ENCODE measurements at regions not wholly inside any gene's neighbourhood (a gene's known extent, or its start where the extent isn't known, plus 50 kb on each side); places are given as distances from the start of the nearest gene placed in this dataset.
"Not testable (repeated sequence)": the region's sequence is repeated elsewhere in the genome, so short reads cannot be mapped to it uniquely, and the experiment has no call there.

- 0 out of 2 replicates have a peak, but pooled peaks cover 2% of the 10 kb centered on the region for H3K4me1 ChIP-seq (ENCODE audit: insufficient read depth, low read length)
- 0 out of 2 replicates have a peak, but pooled peaks cover 7% of the 10 kb centered on the region for H3K27me3 ChIP-seq (ENCODE audit: insufficient read depth, low read length)
- H3K4me3 ChIP-seq (ENCODE audit: low read length): no peak overlapping the region
- no peak overlapping the region for H3K27ac ChIP-seq (ENCODE audit: low read length)
- H3K36me3 ChIP-seq (ENCODE audit: insufficient read depth, low read depth, low read length): no peaks in the 10 kb centered on the region
- H3K9ac ChIP-seq (ENCODE audit: low read depth, low read length): no peak overlapping the region
- no peaks in the 10 kb centered on the region for H3K9me3 ChIP-seq (ENCODE audit: insufficient read depth, low read depth, low read length)
These were observed 288.2 kb upstream of the UGT8 start for GRCh38 chr4:114310296-114310925.

- H3K27me3 ChIP-seq (ENCODE audit: insufficient read depth, low read length): 0 out of 2 replicates have a peak, but pooled peaks cover 7% of the 10 kb centered on the region
- H3K36me3 ChIP-seq (ENCODE audit: insufficient read depth, low read depth, low read length): no peaks in the 10 kb centered on the region
- no peaks in the 10 kb centered on the region for H3K9me3 ChIP-seq (ENCODE audit: insufficient read depth, low read depth, low read length)
- H3K4me3 ChIP-seq (ENCODE audit: low read length): no peak overlapping the region
- no peak overlapping the region for H3K27ac ChIP-seq (ENCODE audit: low read length)
- H3K9ac ChIP-seq (ENCODE audit: low read depth, low read length): no peak overlapping the region
- 0 out of 2 replicates have a peak, but pooled peaks cover 2% of the 10 kb centered on the region for H3K4me1 ChIP-seq (ENCODE audit: insufficient read depth, low read length)
These were observed 286.8 kb upstream of the UGT8 start for GRCh38 chr4:114311787-114312186.

GRCh38 chr4:114312338-114312737 lies 286.3 kb upstream of the UGT8 start:
- Histone ChIP-seq H3K9me3 (ENCODE audit: insufficient read depth, low read depth, low read length) (no peaks in the 10 kb centered on the region), H3K27me3 (ENCODE audit: insufficient read depth, low read length) (0 out of 2 replicates have a peak, but pooled peaks cover 7% of the 10 kb centered on the region), H3K27ac (ENCODE audit: low read length) (no peak overlapping the region), H3K4me3 (ENCODE audit: low read length) (no peak overlapping the region), H3K4me1 (ENCODE audit: insufficient read depth, low read length) (0 out of 2 replicates have a peak, but pooled peaks cover 2% of the 10 kb centered on the region), H3K36me3 (ENCODE audit: insufficient read depth, low read depth, low read length) (no peaks in the 10 kb centered on the region), H3K9ac (ENCODE audit: low read depth, low read length) (no peak overlapping the region)

GRCh38 chr4:114316789-114317188 lies 281.8 kb upstream of the UGT8 start:
- no peak overlapping the region for H3K4me3 ChIP-seq (ENCODE audit: low read length)
- H3K9ac ChIP-seq (ENCODE audit: low read depth, low read length): no peak overlapping the region
- H3K36me3 ChIP-seq (ENCODE audit: insufficient read depth, low read depth, low read length): no peaks in the 10 kb centered on the region
- H3K27ac ChIP-seq (ENCODE audit: low read length): no peak overlapping the region
- H3K27me3 ChIP-seq (ENCODE audit: insufficient read depth, low read length): 0 out of 2 replicates have a peak, but pooled peaks cover 2% of the 10 kb centered on the region
- no peaks in the 10 kb centered on the region for H3K9me3 ChIP-seq (ENCODE audit: insufficient read depth, low read depth, low read length)
- H3K4me1 ChIP-seq (ENCODE audit: insufficient read depth, low read length): 0 out of 2 replicates have a peak, but pooled peaks cover 2% of the 10 kb centered on the region

GRCh38 chr4:114317564-114317963 lies 281.0 kb upstream of the UGT8 start:
- Histone ChIP-seq H3K9ac (ENCODE audit: low read depth, low read length) (no peak overlapping the region), H3K4me3 (ENCODE audit: low read length) (no peak overlapping the region), H3K4me1 (ENCODE audit: insufficient read depth, low read length) (no peaks in the 10 kb centered on the region), H3K27me3 (ENCODE audit: insufficient read depth, low read length) (no peaks in the 10 kb centered on the region), H3K36me3 (ENCODE audit: insufficient read depth, low read depth, low read length) (no peaks in the 10 kb centered on the region), H3K27ac (ENCODE audit: low read length) (no peak overlapping the region), H3K9me3 (ENCODE audit: insufficient read depth, low read depth, low read length) (no peaks in the 10 kb centered on the region)

GRCh38 chr4:114318309-114318708 lies 280.3 kb upstream of the UGT8 start:
- no peak overlapping the region for H3K4me3 ChIP-seq (ENCODE audit: low read length)
- no peaks in the 10 kb centered on the region for H3K36me3 ChIP-seq (ENCODE audit: insufficient read depth, low read depth, low read length)
- no peaks in the 10 kb centered on the region for H3K4me1 ChIP-seq (ENCODE audit: insufficient read depth, low read length)
- H3K9me3 ChIP-seq (ENCODE audit: insufficient read depth, low read depth, low read length): no peaks in the 10 kb centered on the region
- H3K27ac ChIP-seq (ENCODE audit: low read length): no peak overlapping the region
- no peaks in the 10 kb centered on the region for H3K27me3 ChIP-seq (ENCODE audit: insufficient read depth, low read length)
- no peak overlapping the region for H3K9ac ChIP-seq (ENCODE audit: low read depth, low read length)

- H3K4me1 ChIP-seq (ENCODE audit: insufficient read depth, low read length): no peaks in the 10 kb centered on the region
- no peak overlapping the region for H3K9ac ChIP-seq (ENCODE audit: low read depth, low read length)
- no peaks in the 10 kb centered on the region for H3K9me3 ChIP-seq (ENCODE audit: insufficient read depth, low read depth, low read length)
- H3K4me3 ChIP-seq (ENCODE audit: low read length): no peak overlapping the region
- no peak overlapping the region for H3K27ac ChIP-seq (ENCODE audit: low read length)
- no peaks in the 10 kb centered on the region for H3K36me3 ChIP-seq (ENCODE audit: insufficient read depth, low read depth, low read length)
- no peaks in the 10 kb centered on the region for H3K27me3 ChIP-seq (ENCODE audit: insufficient read depth, low read length)
These were observed 278.5 kb upstream of the UGT8 start for GRCh38 chr4:114320126-114320525.

GRCh38 chr4:114321366-114321765 lies 277.2 kb upstream of the UGT8 start:
- H3K27ac ChIP-seq (ENCODE audit: low read length): no peak overlapping the region
- no peak overlapping the region for H3K4me3 ChIP-seq (ENCODE audit: low read length)
- no peaks in the 10 kb centered on the region for H3K9me3 ChIP-seq (ENCODE audit: insufficient read depth, low read depth, low read length)

GRCh38 chr4:114323841-114324240 lies 274.8 kb upstream of the UGT8 start:
- no peaks in the 10 kb centered on the region for H3K9me3 ChIP-seq (ENCODE audit: insufficient read depth, low read depth, low read length)
- no peaks in the 10 kb centered on the region for H3K27me3 ChIP-seq (ENCODE audit: insufficient read depth, low read length)
- no peaks in the 10 kb centered on the region for H3K4me1 ChIP-seq (ENCODE audit: insufficient read depth, low read length)
- H3K4me3 ChIP-seq (ENCODE audit: low read length): no peak overlapping the region
- no peaks in the 10 kb centered on the region for H3K36me3 ChIP-seq (ENCODE audit: insufficient read depth, low read depth, low read length)
- H3K9ac ChIP-seq (ENCODE audit: low read depth, low read length): no peak overlapping the region
- H3K27ac ChIP-seq (ENCODE audit: low read length): no peak overlapping the region

More at GRCh38 chr4:114321366-114321765, 277.2 kb upstream of the UGT8 start:
- Histone ChIP-seq H3K27me3 (ENCODE audit: insufficient read depth, low read length) (no peaks in the 10 kb centered on the region), H3K36me3 (ENCODE audit: insufficient read depth, low read depth, low read length) (no peaks in the 10 kb centered on the region), H3K4me1 (ENCODE audit: insufficient read depth, low read length) (no peaks in the 10 kb centered on the region), H3K9ac (ENCODE audit: low read depth, low read length) (no peak overlapping the region)

GRCh38 chr4:114326358-114326757 lies 272.2 kb upstream of the UGT8 start:
- no peaks in the 10 kb centered on the region for H3K27me3 ChIP-seq (ENCODE audit: insufficient read depth, low read length)
- H3K9ac ChIP-seq (ENCODE audit: low read depth, low read length): no peak overlapping the region
- no peaks in the 10 kb centered on the region for H3K4me1 ChIP-seq (ENCODE audit: insufficient read depth, low read length)
- no peaks in the 10 kb centered on the region for H3K9me3 ChIP-seq (ENCODE audit: insufficient read depth, low read depth, low read length)
- H3K36me3 ChIP-seq (ENCODE audit: insufficient read depth, low read depth, low read length): no peaks in the 10 kb centered on the region
- no peak overlapping the region for H3K27ac ChIP-seq (ENCODE audit: low read length)
- H3K4me3 ChIP-seq (ENCODE audit: low read length): no peak overlapping the region

- Histone ChIP-seq H3K4me3 (ENCODE audit: low read length) (no peak overlapping the region), H3K27ac (ENCODE audit: low read length) (no peak overlapping the region), H3K9ac (ENCODE audit: low read depth, low read length) (no peak overlapping the region), H3K36me3 (ENCODE audit: insufficient read depth, low read depth, low read length) (no peaks in the 10 kb centered on the region), H3K9me3 (ENCODE audit: insufficient read depth, low read depth, low read length) (no peaks in the 10 kb centered on the region), H3K4me1 (ENCODE audit: insufficient read depth, low read length) (no peaks in the 10 kb centered on the region), H3K27me3 (ENCODE audit: insufficient read depth, low read length) (no peaks in the 10 kb centered on the region)
These were observed 266.5 kb upstream of the UGT8 start for GRCh38 chr4:114332119-114332518.

- H3K36me3 ChIP-seq (ENCODE audit: insufficient read depth, low read depth, low read length); H3K9me3 ChIP-seq (ENCODE audit: insufficient read depth, low read depth, low read length); H3K9ac ChIP-seq (ENCODE audit: low read depth, low read length); H3K27ac ChIP-seq (ENCODE audit: low read length); H3K27me3 ChIP-seq (ENCODE audit: insufficient read depth, low read length); H3K4me1 ChIP-seq (ENCODE audit: insufficient read depth, low read length); H3K4me3 ChIP-seq (ENCODE audit: low read length): not testable (repeated sequence)
These were observed 264.2 kb upstream of the UGT8 start for GRCh38 chr4:114334363-114334762.

All from iPS-20b (cell line).